Islet precursor cell (in vitro differentiated cells): ENCODE measurements at regions not wholly inside any gene's neighbourhood (a gene's known extent, or its start where the extent isn't known, plus 50 kb on each side); places are given as distances from the start of the nearest gene placed in this dataset.
"Not testable (repeated sequence)": the region's sequence is repeated elsewhere in the genome, so short reads cannot be mapped to it uniquely, and the experiment has no call there.

Experiments
- DNase-seq: peaks from one replicate; pipeline ENCODE4 v3.0.0-alpha.2; 2018

GRCh38 chrX:104513162-104513561 lies 52.8 kb upstream of the IL1RAPL2 start:
- DNase-seq: no peak

GRCh38 chrX:104510801-104511200 lies 55.2 kb upstream of the IL1RAPL2 start:
- DNase-seq: no peak

GRCh38 chrX:104502460-104502859 lies 63.5 kb upstream of the IL1RAPL2 start:
- DNase-seq: no peak

- no peak for DNase-seq
Observed at GRCh38 chrX:104488811-104489210, 77.2 kb upstream of the IL1RAPL2 start.

- DNase-seq: no peak
Observed at GRCh38 chrX:104486691-104487090, 79.3 kb upstream of the IL1RAPL2 start.

- no peak for DNase-seq
Observed at GRCh38 chrX:104482757-104483156, 83.2 kb upstream of the IL1RAPL2 start.

- peak; percentile 53 for DNase-seq
Observed at GRCh38 chrX:104469771-104470170, 96.2 kb upstream of the IL1RAPL2 start.

- no peak for DNase-seq
Observed at GRCh38 chrX:104459796-104460195, 106.2 kb upstream of the IL1RAPL2 start.

- DNase-seq: not testable (repeated sequence)
Observed at GRCh38 chrX:104457130-104457529, 108.9 kb upstream of the IL1RAPL2 start.

GRCh38 chrX:104450316-104450715 lies 115.7 kb upstream of the IL1RAPL2 start:
- DNase-seq: no peak

GRCh38 chrX:104445591-104445990 lies 120.4 kb upstream of the IL1RAPL2 start:
- no peak for DNase-seq

- no peak for DNase-seq
Observed at GRCh38 chrX:104435249-104435648, 130.8 kb upstream of the IL1RAPL2 start.

- DNase-seq: no peak
Observed at GRCh38 chrX:104432321-104432720, 133.7 kb upstream of the IL1RAPL2 start.

- DNase-seq: no peak
Observed at GRCh38 chrX:104430742-104431119, 135.3 kb upstream of the IL1RAPL2 start.

GRCh38 chrX:104430072-104430741 lies 135.8 kb upstream of the IL1RAPL2 start:
- DNase-seq: no peak

GRCh38 chrX:104428231-104428630 lies 137.8 kb upstream of the IL1RAPL2 start:
- DNase-seq: no peak

GRCh38 chrX:104427693-104428092 lies 138.3 kb upstream of the IL1RAPL2 start:
- DNase-seq: no peak

- no peak for DNase-seq
Observed at GRCh38 chrX:104427073-104427472, 138.9 kb upstream of the IL1RAPL2 start.

- no peak for DNase-seq
Observed at GRCh38 chrX:104420907-104421306, 145.1 kb upstream of the IL1RAPL2 start.

- no peak for DNase-seq
Observed at GRCh38 chrX:104419926-104420325, 146.1 kb upstream of the IL1RAPL2 start.

- DNase-seq: peak; percentile 56
Observed at GRCh38 chrX:104419211-104419610, 146.8 kb upstream of the IL1RAPL2 start.

GRCh38 chrX:104411800-104412199 lies 154.2 kb upstream of the IL1RAPL2 start:
- no peak for DNase-seq

GRCh38 chrX:104400387-104400786 lies 145.7 kb upstream of the ESX1 start:
- no peak for DNase-seq

GRCh38 chrX:104392350-104392749 lies 137.6 kb upstream of the ESX1 start:
- DNase-seq: no peak

GRCh38 chrX:104391906-104392305 lies 137.2 kb upstream of the ESX1 start:
- DNase-seq: no peak
